Lower lobe of right lung (tissue), 2 donors: ENCODE measurements at regions not wholly inside any gene's neighbourhood (a gene's known extent, or its start where the extent isn't known, plus 50 kb on each side); places are given as distances from the start of the nearest gene placed in this dataset.
"Not testable (repeated sequence)": the region's sequence is repeated elsewhere in the genome, so short reads cannot be mapped to it uniquely, and the experiment has no call there.

ENCODE experiments used
- ATAC-seq, 2 donors: fragments of 200-7000 bp; cut with Tn5 transposase; one replicate each; pipeline ENCODE4 v1.9.1; 2020 to 2022; ENCODE audit warnings: mild to moderate bottlenecking in 2 of 2, moderate library complexity in 2 of 2
- DNase-seq: peaks from one replicate; pipeline ENCODE4 v3.0.0-alpha.2; 2020
- H3K27ac ChIP-seq: fragments of 200-600 bp; one replicate; pipeline ENCODE4 v1.8.0; 2022
- H3K27me3 ChIP-seq: fragments of 200-600 bp; one replicate; pipeline ENCODE4 v1.8.0; 2022; ENCODE audit warnings: low read depth
- H3K36me3 ChIP-seq: fragments of 200-600 bp; one replicate; pipeline ENCODE4 v1.8.0; 2022; ENCODE audit warnings: mild to moderate bottlenecking
- H3K4me1 ChIP-seq: fragments of 200-600 bp; one replicate; pipeline ENCODE4 v1.8.0; 2022
- H3K4me3 ChIP-seq: fragments of 200-600 bp; one replicate; pipeline ENCODE4 v1.8.0; 2022; ENCODE audit warnings: mild to moderate bottlenecking
- H3K9me3 ChIP-seq: fragments of 200-600 bp; one replicate; pipeline ENCODE4 v1.8.0; 2022
- intact Hi-C: fragments of 100-400 bp; cut with DNase I; formaldehyde crosslinking; loops from one replicate; pipeline ENCODE4 v1.11.0; 2022
- TF ChIP-seq, protein P1 (sequence below): fragments of 200-600 bp; IDR thresholded peaks from one replicate; pipeline ENCODE4 v1.8.0; 2022; ENCODE audit warnings: antibody characterized with exemption, mild to moderate bottlenecking
- donor health status: DM: no; HTN: yes; CAD: no; lungs with severe emphysema.

DNA sequence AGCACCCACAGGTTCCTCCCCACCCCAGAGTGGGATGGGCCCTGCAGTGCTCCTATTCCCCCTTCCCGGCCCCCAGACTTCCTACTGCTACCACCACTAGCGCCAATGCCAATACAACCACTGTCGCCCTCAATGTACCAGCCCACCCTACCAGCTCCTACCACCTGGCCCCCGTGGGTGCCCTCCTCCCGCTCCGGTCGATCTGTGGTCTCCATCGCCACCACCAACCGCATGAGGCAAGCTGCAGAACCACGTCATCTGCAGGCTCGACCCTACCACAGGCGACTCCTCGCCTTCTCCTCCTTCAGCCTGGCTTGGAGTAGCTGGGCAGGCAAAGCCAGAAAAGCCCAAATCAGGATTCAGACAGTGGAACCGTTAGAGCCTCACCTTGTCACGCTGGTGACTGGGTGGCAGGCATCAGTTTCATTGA, 179.3 kb downstream of the POTEB3 start:
- ATAC-seq (no peak), DNase-seq (peak; percentile 53)

DNA sequence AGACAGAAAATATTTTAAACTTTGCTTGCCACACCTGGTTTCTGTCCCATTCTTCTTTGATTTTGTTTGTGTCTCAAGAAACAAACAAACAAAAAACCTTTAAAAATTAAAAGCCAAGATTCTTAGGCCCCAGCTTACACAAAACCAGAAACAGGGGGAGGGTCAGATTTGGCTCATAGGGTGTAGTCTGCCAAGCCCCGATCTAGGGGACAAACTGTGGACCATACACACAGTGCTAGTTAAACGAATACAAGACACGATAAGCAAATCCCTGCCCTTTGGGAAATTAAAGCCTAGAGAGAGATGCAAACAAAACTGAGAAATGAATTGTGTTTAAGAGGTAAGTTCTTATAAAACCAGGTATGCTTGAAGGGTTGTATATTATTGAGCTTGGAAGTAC, 181.7 kb downstream of the POTEB3 start:
- peak in 1 of 2 donors; percentile 32 for ATAC-seq
- H3K9me3 ChIP-seq, H3K27ac ChIP-seq, intact Hi-C loops, H3K27me3 ChIP-seq, H3K4me3 ChIP-seq, DNase-seq, H3K36me3 ChIP-seq, H3K4me1 ChIP-seq: not testable (repeated sequence)

More for the DNA sequence above, 179.3 kb downstream of the POTEB3 start:
- no peaks in the 10 kb centered on the region for H3K9me3 ChIP-seq
- no peak overlapping the region for H3K4me3 ChIP-seq
- no peaks in the 10 kb centered on the region for H3K27me3 ChIP-seq
- intact Hi-C loops = no loop called here
- no peak overlapping the region for H3K27ac ChIP-seq
- H3K4me1 ChIP-seq = no peaks in the 10 kb centered on the region
- TF ChIP-seq, protein P1, sequence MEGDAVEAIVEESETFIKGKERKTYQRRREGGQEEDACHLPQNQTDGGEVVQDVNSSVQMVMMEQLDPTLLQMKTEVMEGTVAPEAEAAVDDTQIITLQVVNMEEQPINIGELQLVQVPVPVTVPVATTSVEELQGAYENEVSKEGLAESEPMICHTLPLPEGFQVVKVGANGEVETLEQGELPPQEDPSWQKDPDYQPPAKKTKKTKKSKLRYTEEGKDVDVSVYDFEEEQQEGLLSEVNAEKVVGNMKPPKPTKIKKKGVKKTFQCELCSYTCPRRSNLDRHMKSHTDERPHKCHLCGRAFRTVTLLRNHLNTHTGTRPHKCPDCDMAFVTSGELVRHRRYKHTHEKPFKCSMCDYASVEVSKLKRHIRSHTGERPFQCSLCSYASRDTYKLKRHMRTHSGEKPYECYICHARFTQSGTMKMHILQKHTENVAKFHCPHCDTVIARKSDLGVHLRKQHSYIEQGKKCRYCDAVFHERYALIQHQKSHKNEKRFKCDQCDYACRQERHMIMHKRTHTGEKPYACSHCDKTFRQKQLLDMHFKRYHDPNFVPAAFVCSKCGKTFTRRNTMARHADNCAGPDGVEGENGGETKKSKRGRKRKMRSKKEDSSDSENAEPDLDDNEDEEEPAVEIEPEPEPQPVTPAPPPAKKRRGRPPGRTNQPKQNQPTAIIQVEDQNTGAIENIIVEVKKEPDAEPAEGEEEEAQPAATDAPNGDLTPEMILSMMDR = no peak
- H3K36me3 ChIP-seq = no peaks in the 10 kb centered on the region

DNA sequence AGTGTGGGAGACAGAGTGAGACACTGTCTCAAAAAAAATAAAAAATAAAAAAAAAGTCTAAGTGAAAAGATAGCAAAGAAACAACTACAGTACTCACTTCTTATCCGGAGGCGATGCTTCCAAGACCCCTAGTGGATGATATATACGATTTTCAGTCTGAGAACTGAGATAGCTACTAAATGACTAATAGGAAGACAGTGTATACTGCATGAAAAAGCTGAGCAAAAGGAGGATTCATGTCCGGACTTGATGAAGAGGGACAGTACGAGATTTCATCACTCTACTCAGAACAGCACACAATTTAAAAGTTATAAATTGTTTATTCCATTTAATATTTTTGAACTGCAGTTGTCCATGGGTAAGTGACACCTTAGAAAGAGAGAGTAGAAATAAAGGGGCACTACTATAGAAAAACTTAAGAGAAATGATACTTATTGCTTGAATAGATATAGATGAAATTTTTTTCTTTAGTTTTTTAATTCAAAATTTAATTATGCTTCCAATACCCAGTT, 190.7 kb downstream of the POTEB3 start:
- H3K27ac ChIP-seq, DNase-seq, H3K9me3 ChIP-seq, H3K4me1 ChIP-seq, H3K36me3 ChIP-seq, intact Hi-C loops, H3K27me3 ChIP-seq, H3K4me3 ChIP-seq: not testable (repeated sequence)
- peak in 1 of 2 donors; percentile 39 for ATAC-seq
